Neural progenitor cell (in vitro differentiated cells): ENCODE measurements at regions not wholly inside any gene's neighbourhood (a gene's known extent, or its start where the extent isn't known, plus 50 kb on each side); places are given as distances from the start of the nearest gene placed in this dataset.

Experiments
- DNase-seq: peaks from one replicate; pipeline ENCODE4 v3.0.0-alpha.2; 2016; ENCODE audit warnings: low spot score
- H2AFZ ChIP-seq: fragments of 200-600 bp; sonication (generic); replicated peaks from 2 replicates; pipeline ENCODE4 v1.6.1; 2016; ENCODE audit warnings: antibody characterized with exemption
- H3F3A ChIP-seq: fragments of 200-600 bp; sonication (generic); 2 replicates; pipeline ENCODE4 v1.6.1; 2016; ENCODE audit warnings: antibody characterized with exemption, low read depth
- H3K27ac ChIP-seq: fragments of 200-600 bp; sonication (generic); 2 replicates; pipeline ENCODE4 v1.5.1; 2016; ENCODE audit warnings: mild to moderate bottlenecking
- H3K27me3 ChIP-seq: fragments of 200-600 bp; sonication (generic); 2 replicates; pipeline ENCODE4 v1.6.1; 2016; ENCODE audit warnings: mild to moderate bottlenecking, moderate library complexity
- H3K36me3 ChIP-seq: fragments of 200-600 bp; sonication (generic); 2 replicates; pipeline ENCODE4 v1.5.1; 2016
- H3K4me1 ChIP-seq: fragments of 200-600 bp; sonication (generic); 2 replicates; pipeline ENCODE4 v1.6.1; 2016; ENCODE audit warnings: mixed run types
- H3K4me2 ChIP-seq: fragments of 200-600 bp; sonication (generic); 2 replicates; pipeline ENCODE4 v1.6.1; 2016
- H3K4me3 ChIP-seq: fragments of 200-600 bp; sonication (generic); 2 replicates; pipeline ENCODE4 v1.5.1; 2016
- H3K79me2 ChIP-seq: fragments of 200-600 bp; sonication (generic); 2 replicates; pipeline ENCODE4 v1.6.1; 2016; ENCODE audit warnings: low read depth
- H3K9ac ChIP-seq: fragments of 200-600 bp; sonication (generic); 2 replicates; pipeline ENCODE4 v1.6.1; 2016
- H3K9me3 ChIP-seq: fragments of 200-600 bp; sonication (generic); 2 replicates; pipeline ENCODE4 v1.5.1; 2016; ENCODE audit warnings: low read depth
- H4K20me1 ChIP-seq: fragments of 200-600 bp; sonication (generic); 2 replicates; pipeline ENCODE4 v1.6.1; 2016; ENCODE audit warnings: low read depth
- H3K27ac Mint-ChIP-seq: 3 replicates; pipeline ENCODE4 v1.8.0; 2021; ENCODE audit warnings: mixed read lengths
- H3K27me3 Mint-ChIP-seq: 2 replicates; pipeline ENCODE4 v1.8.0; 2022; ENCODE audit warnings: low read depth, mild to moderate bottlenecking, inconsistent platforms, moderate library complexity, mixed read lengths; ENCODE audit not compliant: insufficient read depth
- H3K36me3 Mint-ChIP-seq: 3 replicates; pipeline ENCODE4 v1.8.0; 2021; ENCODE audit warnings: mixed read lengths
- H3K4me1 Mint-ChIP-seq: 3 replicates; pipeline ENCODE4 v1.8.0; 2021; ENCODE audit warnings: mixed read lengths
- H3K4me3 Mint-ChIP-seq: 3 replicates; pipeline ENCODE4 v1.8.0; 2021; ENCODE audit warnings: mild to moderate bottlenecking, moderate library complexity, mixed read lengths
- H3K9me3 Mint-ChIP-seq: 3 replicates; pipeline ENCODE4 v1.8.0; 2020; ENCODE audit warnings: mixed read lengths
- CTCF ChIP-seq: fragments of 200-600 bp; sonication (generic); IDR thresholded peaks from 2 replicates; pipeline ENCODE4 v1.5.1; 2017; ENCODE audit warnings: antibody characterized with exemption, mild to moderate bottlenecking
- EZH2 ChIP-seq: fragments of 200-600 bp; sonication (generic); IDR thresholded peaks from 2 replicates; pipeline ENCODE4 v1.6.1; 2017; ENCODE audit warnings: antibody characterized with exemption, mild to moderate bottlenecking, moderate library complexity
- EZH2phosphoT487 ChIP-seq: fragments of 200-600 bp; sonication (generic); IDR thresholded peaks from 2 replicates; pipeline ENCODE4 v1.6.1; 2017; ENCODE audit warnings: antibody characterized with exemption

GRCh38 chr2:136259551-136259950 is 141.6 kb upstream of the CXCR4 start:
- Histone ChIP-seq H3K27ac (no peak overlapping the region), H3K9ac (no peak overlapping the region), H3K4me1 (no peaks in the 10 kb centered on the region), H4K20me1 (no peaks in the 10 kb centered on the region), H3K27me3 (no peaks in the 10 kb centered on the region), H3K9me3 (no peaks in the 10 kb centered on the region), H3F3A (no peaks in the 10 kb centered on the region), H3K36me3 (no peaks in the 10 kb centered on the region), H3K79me2 (no peaks in the 10 kb centered on the region), H3K4me3 (no peak overlapping the region), H2AFZ (no peak overlapping the region), H3K4me2 (no peak overlapping the region)
- H3K27ac Mint-ChIP-seq, result no peak overlapping the region
- H3K4me3 Mint-ChIP-seq, result no peak overlapping the region
- H3K9me3 Mint-ChIP-seq, result peaks cover 34% of the 10 kb centered on the region
- TF ChIP-seq EZH2phosphoT487 (no peak), CTCF (no peak), EZH2 (no peak)
- DNase-seq, result no peak
- peaks cover 4% of the 10 kb centered on the region for H3K4me1 Mint-ChIP-seq
- peaks cover 3% of the 10 kb centered on the region for H3K27me3 Mint-ChIP-seq
- H3K36me3 Mint-ChIP-seq, result peaks cover 5% of the 10 kb centered on the region

DNA sequence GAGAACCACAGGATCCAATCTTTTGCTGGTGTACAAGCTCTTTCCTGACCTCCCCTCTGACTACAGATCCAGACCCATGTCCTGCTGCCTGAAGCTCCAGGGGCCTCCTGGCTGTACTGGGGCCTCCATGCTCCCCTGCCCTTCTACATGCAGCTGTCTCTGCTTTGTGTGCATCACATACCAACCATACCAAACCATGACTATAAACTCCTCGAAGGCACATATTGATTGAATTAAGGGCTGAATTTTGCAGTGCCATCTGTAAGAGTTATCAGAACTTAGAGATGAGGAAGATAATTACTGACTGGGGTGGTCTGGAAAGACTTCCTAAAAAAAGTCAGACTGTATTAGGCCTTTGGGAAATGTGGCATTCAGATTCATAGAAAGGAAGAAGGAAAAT is 139.9 kb upstream of the CXCR4 start:
- Histone ChIP-seq H3K27me3 (no peaks in the 10 kb centered on the region), H3K9ac (no peak overlapping the region), H3K27ac (no peak overlapping the region), H4K20me1 (no peaks in the 10 kb centered on the region), H3K4me2 (no peak overlapping the region), H3K4me3 (no peak overlapping the region), H3K79me2 (no peaks in the 10 kb centered on the region), H3K36me3 (no peaks in the 10 kb centered on the region), H2AFZ (no peak overlapping the region), H3F3A (no peaks in the 10 kb centered on the region), H3K4me1 (peaks cover 8% of the 10 kb centered on the region), H3K9me3 (no peaks in the 10 kb centered on the region)
- Mint-ChIP-seq H3K36me3 (no peaks in the 10 kb centered on the region), H3K9me3 (peaks cover 19% of the 10 kb centered on the region), H3K27me3 (peaks cover 5% of the 10 kb centered on the region), H3K4me3 (no peak overlapping the region), H3K27ac (no peak overlapping the region), H3K4me1 (peaks cover 10% of the 10 kb centered on the region)
- no peak for DNase-seq
- TF ChIP-seq EZH2phosphoT487, result no peak
- no peak for TF ChIP-seq CTCF
- no peak for TF ChIP-seq EZH2

DNA sequence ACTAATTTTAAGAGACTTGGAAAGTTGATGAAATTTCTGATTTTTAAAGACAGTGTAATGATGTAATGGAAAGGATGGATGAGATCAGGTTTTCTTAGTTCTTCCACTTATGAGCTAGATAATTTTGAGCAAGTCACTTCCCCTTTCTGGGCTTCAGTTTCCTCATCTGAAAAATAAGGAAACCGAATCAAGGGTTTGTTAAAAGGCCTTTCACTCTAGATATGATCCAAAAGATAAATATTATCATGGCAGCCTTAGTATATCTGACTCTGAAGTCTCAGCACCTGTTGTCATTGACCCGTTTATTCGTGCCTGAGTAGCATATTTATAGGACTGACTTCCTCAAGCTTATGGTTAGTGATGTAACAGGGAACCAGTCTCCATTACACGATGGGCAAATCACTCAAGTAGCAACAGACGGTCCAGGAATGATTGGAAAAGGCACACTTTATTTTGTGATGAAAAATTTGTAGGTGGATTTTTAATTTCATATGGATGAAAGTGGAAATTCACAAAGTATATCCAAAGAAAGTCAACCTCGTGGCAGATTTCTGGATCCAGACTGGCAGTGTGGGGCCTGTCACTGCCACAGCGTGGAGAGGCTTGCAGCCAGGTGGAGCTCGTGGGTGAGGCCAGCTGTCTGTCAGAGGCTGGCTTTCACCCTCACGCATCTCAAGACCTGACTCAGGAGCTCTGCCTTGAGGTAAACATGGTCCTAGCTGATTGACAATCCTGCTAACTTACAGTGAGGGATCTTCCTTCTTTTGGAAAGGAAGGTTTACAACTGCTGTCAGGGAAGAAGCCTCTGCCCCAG is 137.9 kb upstream of the CXCR4 start:
- H3K4me1 Mint-ChIP-seq, result peaks cover 10% of the 10 kb centered on the region
- Histone ChIP-seq H3K27me3 (no peaks in the 10 kb centered on the region), H3K27ac (no peak overlapping the region), H3K36me3 (no peaks in the 10 kb centered on the region), H3K4me3 (no peak overlapping the region), H3K4me1 (peaks cover 8% of the 10 kb centered on the region), H3F3A (no peaks in the 10 kb centered on the region), H3K4me2 (no peak overlapping the region), H3K9ac (no peak overlapping the region), H2AFZ (no peak overlapping the region), H4K20me1 (no peaks in the 10 kb centered on the region), H3K79me2 (no peaks in the 10 kb centered on the region), H3K9me3 (no peaks in the 10 kb centered on the region)
- H3K36me3 Mint-ChIP-seq, result no peaks in the 10 kb centered on the region
- H3K9me3 Mint-ChIP-seq, result peaks cover 4% of the 10 kb centered on the region
- H3K4me3 Mint-ChIP-seq, result no peak overlapping the region
- no peak for TF ChIP-seq CTCF
- TF ChIP-seq EZH2phosphoT487, result no peak
- TF ChIP-seq EZH2, result no peak
- no peak overlapping the region for H3K27ac Mint-ChIP-seq
- peaks cover 7% of the 10 kb centered on the region for H3K27me3 Mint-ChIP-seq
- no peak for DNase-seq
